H1 (cell line): ENCODE measurements at regions not wholly inside any gene's neighbourhood (a gene's known extent, or its start where the extent isn't known, plus 50 kb on each side); places are given as distances from the start of the nearest gene placed in this dataset.
A peak's percentile ranks its signal among the peaks of the same experiment; 100 is the strongest.

Experiments
- CTCF ChIA-PET: fragments of 300-600 bp; sonication (Branson Sonifier 250); formaldehyde crosslinking; loops from one replicate; lab custom pipeline; 2021; ENCODE audit not compliant: partially characterized antibody; lab: Charles Lee
- POLR2A ChIA-PET: fragments of 300-600 bp; sonication (Branson Sonifier 250); formaldehyde crosslinking; loops from one replicate; lab custom pipeline; 2021; ENCODE audit warnings: inconsistent platforms; ENCODE audit not compliant: partially characterized antibody; lab: Charles Lee
- DNase-seq, 2 experiments: peaks; one replicate each; pipeline versions ENCODE4 v3.0.0 to v3.0.0-alpha.2; 2010 to 2022; ENCODE audit warnings: low spot score in 2 of 2, low read depth in 1 of 2, mixed read lengths in 1 of 2
- FAIRE-seq: peaks from 2 replicates; lab custom pipeline; 2011; peaks lifted over from hg19 to GRCh38; lab: Jason Lieb, UNC
- H2AFZ ChIP-seq: 2 replicates; pipeline ENCODE4 v1.8.1; 2012; ENCODE audit warnings: low read length, inconsistent platforms
- H2AK5ac ChIP-seq: 2 replicates; pipeline ENCODE4 v1.6.1; 2013; ENCODE audit warnings: low read depth, low read length
- H2BK120ac ChIP-seq: replicated peaks from 2 replicates; pipeline ENCODE3; 2013; ENCODE audit warnings: low read depth, low read length, inconsistent platforms
- H2BK12ac ChIP-seq: 2 replicates; pipeline ENCODE4 v1.6.1; 2013; ENCODE audit warnings: low read depth, low read length
- H2BK15ac ChIP-seq: 2 replicates; pipeline ENCODE4 v1.6.1; 2013; ENCODE audit warnings: low read length
- H2BK20ac ChIP-seq: 2 replicates; pipeline ENCODE4 v1.6.1; 2013; ENCODE audit warnings: low read length
- H2BK5ac ChIP-seq: 2 replicates; pipeline ENCODE4 v1.6.1; 2013; ENCODE audit warnings: low read depth, low read length
- H3K14ac ChIP-seq: 2 replicates; pipeline ENCODE4 v1.6.1; 2013; ENCODE audit warnings: inconsistent platforms; ENCODE audit not compliant: insufficient read length
- H3K18ac ChIP-seq: 2 replicates; pipeline ENCODE4 v1.6.1; 2013; ENCODE audit warnings: low read length; ENCODE audit errors: extremely low read depth
- H3K23ac ChIP-seq: 2 replicates; pipeline ENCODE4 v1.6.1; 2013; ENCODE audit warnings: inconsistent platforms; ENCODE audit not compliant: insufficient read length
- H3K23me2 ChIP-seq: 2 replicates; pipeline ENCODE4 v1.6.1; 2013; ENCODE audit warnings: low read depth, low read length
- H3K27ac ChIP-seq: 2 replicates; pipeline ENCODE4 v1.6.1; 2011; ENCODE audit warnings: low read depth, low read length, inconsistent platforms
- H3K27me3 ChIP-seq, 4 experiments: replicated peaks in 1 of 4; 1 replicate in 1 of 4; 2 replicates in 3 of 4; pipeline versions ENCODE4 v1.6.1 to v1.8.1; 2011 to 2013; ENCODE audit warnings: low read length in 3 of 4, mild to moderate bottlenecking in 3 of 4, inconsistent platforms in 2 of 4, mixed read lengths in 2 of 4, moderate library complexity in 1 of 4; ENCODE audit not compliant: control insufficient read depth in 3 of 4, insufficient read depth in 3 of 4; ENCODE audit errors: extremely low read depth in 1 of 4
- H3K36me3 ChIP-seq, 4 experiments: 2 replicates each; pipeline versions ENCODE4 v1.6.1 to v1.8.1; 2011 to 2013; ENCODE audit warnings: mild to moderate bottlenecking in 4 of 4, low read length in 3 of 4, moderate library complexity in 2 of 4, control low read depth in 1 of 4, inconsistent platforms in 1 of 4; ENCODE audit not compliant: insufficient read depth in 4 of 4, control insufficient read depth in 2 of 4
- H3K4ac ChIP-seq: replicated peaks from 2 replicates; pipeline ENCODE3; 2013; ENCODE audit warnings: low read length, low read depth, mixed read lengths, inconsistent platforms; ENCODE audit not compliant: insufficient read length
- H3K4me1 ChIP-seq, 4 experiments: replicated peaks in 1 of 4; 1 replicate in 1 of 4; 2 replicates in 3 of 4; pipeline versions ENCODE4 v1.6.1 to v1.8.1; 2011 to 2013; ENCODE audit warnings: low read length in 3 of 4, inconsistent platforms in 2 of 4, mixed read lengths in 1 of 4; ENCODE audit not compliant: insufficient read depth in 4 of 4, control insufficient read depth in 3 of 4
- H3K4me2 ChIP-seq, 2 experiments: 2 replicates each; pipeline versions ENCODE4 v1.6.1 to v1.8.1; 2011 to 2013; ENCODE audit warnings: low read depth in 2 of 2, low read length in 2 of 2, control low read depth in 1 of 2, inconsistent platforms in 1 of 2, mild to moderate bottlenecking in 1 of 2; ENCODE audit not compliant: insufficient read depth in 1 of 2
- H3K4me3 ChIP-seq, 4 experiments: fragments of 200-600, 300-600 bp in 1 of 4; sonication (generic), shearing (Covaris generic), sonication (Bioruptor Twin) in 1 of 4; 2 replicates each; pipeline versions ENCODE4 v1.5.1 to v1.8.1; 2011 to 2016; ENCODE audit warnings: low read length in 4 of 4, low read depth in 3 of 4, control low read depth in 2 of 4, inconsistent platforms in 2 of 4, mild to moderate bottlenecking in 2 of 4, mixed read lengths in 1 of 4, moderate library complexity in 1 of 4; ENCODE audit not compliant: insufficient read depth in 2 of 4; ENCODE audit errors: extremely low read depth in 1 of 4
- H3K56ac ChIP-seq: replicated peaks from 2 replicates; pipeline ENCODE3; 2013; ENCODE audit warnings: low read depth, mild to moderate bottlenecking, mixed read lengths, low read length, inconsistent platforms; ENCODE audit not compliant: insufficient read length
- H3K79me1 ChIP-seq: 2 replicates; pipeline ENCODE4 v1.6.1; 2013; ENCODE audit warnings: low read depth, low read length, control low read depth
- H3K79me2 ChIP-seq, 2 experiments: 2 replicates each; pipeline versions ENCODE4 v1.6.1 to v1.8.1; 2012 to 2013; ENCODE audit warnings: low read length in 2 of 2, mild to moderate bottlenecking in 2 of 2, inconsistent platforms in 1 of 2; ENCODE audit not compliant: insufficient read depth in 2 of 2, control insufficient read depth in 1 of 2
- H3K9ac ChIP-seq, 4 experiments: replicated peaks in 1 of 4; 1 replicate in 1 of 4; 2 replicates in 3 of 4; pipeline versions ENCODE4 v1.6.1 to v1.8.1; 2011 to 2013; ENCODE audit warnings: low read depth in 3 of 4, low read length in 3 of 4, control low read depth in 2 of 4, mild to moderate bottlenecking in 2 of 4, moderate library complexity in 2 of 4, inconsistent platforms in 1 of 4; ENCODE audit errors: extremely low read depth in 1 of 4
- H3K9me3 ChIP-seq, 2 experiments: 2 replicates each; pipeline versions ENCODE4 v1.6.1 to v1.8.1; 2012 to 2013; ENCODE audit warnings: mild to moderate bottlenecking in 2 of 2, moderate library complexity in 2 of 2, control low read depth in 1 of 2, inconsistent platforms in 1 of 2, low read depth in 1 of 2, low read length in 1 of 2, mixed read lengths in 1 of 2; ENCODE audit not compliant: insufficient read depth in 2 of 2
- H4K20me1 ChIP-seq, 2 experiments: replicated peaks in 1 of 2; 2 replicates each; pipeline versions ENCODE3 to v1.8.1; 2011 to 2013; ENCODE audit warnings: inconsistent platforms in 2 of 2, low read length in 2 of 2, mild to moderate bottlenecking in 1 of 2; ENCODE audit not compliant: insufficient read depth in 2 of 2, control insufficient read depth in 1 of 2
- H4K5ac ChIP-seq: 2 replicates; pipeline ENCODE4 v1.6.1; 2013; ENCODE audit warnings: low read length, low read depth, mixed read lengths, inconsistent platforms; ENCODE audit not compliant: insufficient read length
- H4K8ac ChIP-seq: 2 replicates; pipeline ENCODE4 v1.8.0; 2013; ENCODE audit warnings: mild to moderate bottlenecking, moderate library complexity, low read length, inconsistent platforms; ENCODE audit not compliant: insufficient read depth; ENCODE audit errors: extremely low read depth
- H4K91ac ChIP-seq: replicated peaks from 2 replicates; pipeline ENCODE3; 2013; ENCODE audit warnings: low read length, mixed read lengths, inconsistent platforms; ENCODE audit not compliant: insufficient read length
- ASH2L ChIP-seq: fragments of 200-600, 300-600 bp; sonication (generic); IDR thresholded peaks from one replicate; pipeline ENCODE4 v1.7.1; 2017; ENCODE audit warnings: low read length
- BRCA1 ChIP-seq: IDR thresholded peaks from 2 replicates; pipeline ENCODE4 v1.6.1; 2012; ENCODE audit warnings: low read depth, low read length, improper control_type of control experiment
- CBX5 ChIP-seq: fragments of 300-800, 300-1000 bp; sonication (generic); IDR thresholded peaks from 2 replicates; pipeline ENCODE4 v1.7.1; 2016; ENCODE audit warnings: antibody characterized with exemption, low read length, low read depth
- CBX8 ChIP-seq: fragments of 300-800, 300-1000 bp; sonication (generic); IDR thresholded peaks from 2 replicates; pipeline ENCODE4 v1.7.1; 2016; ENCODE audit warnings: low read depth, low read length, borderline replicate concordance
- GABPA ChIP-seq: IDR thresholded peaks from 2 replicates; pipeline ENCODE4 v1.6.1; 2011; ENCODE audit warnings: mild to moderate bottlenecking, low read length, moderate library complexity, borderline replicate concordance; ENCODE audit not compliant: insufficient read depth
- KDM4A ChIP-seq: IDR thresholded peaks from one replicate; pipeline ENCODE4 v1.7.1; 2012; ENCODE audit warnings: low read depth, mild to moderate bottlenecking, moderate library complexity, low read length, inconsistent platforms; ENCODE audit not compliant: severe bottlenecking
- WGBS, 2 experiments: shearing (Covaris generic) in 1 of 2; methylation state at CpG; one replicate each; pipeline versions ENCODE4 v1.1.6 to v1.1.7; 2013 to 2015; ENCODE audit warnings: low lambda C conversion rate in 2 of 2, mixed read lengths in 2 of 2, inconsistent platforms in 1 of 2, low coverage in 1 of 2, missing lambda C conversion rate in 1 of 2; ENCODE audit not compliant: insufficient replicate concordance in 2 of 2, insufficient coverage in 1 of 2, insufficient read length in 1 of 2; ENCODE audit errors: extremely low coverage in 1 of 2, missing lambda C conversion rate in 1 of 2; 5-methylcytosine and 5-hydroxymethylcytosine counted together

DNA sequence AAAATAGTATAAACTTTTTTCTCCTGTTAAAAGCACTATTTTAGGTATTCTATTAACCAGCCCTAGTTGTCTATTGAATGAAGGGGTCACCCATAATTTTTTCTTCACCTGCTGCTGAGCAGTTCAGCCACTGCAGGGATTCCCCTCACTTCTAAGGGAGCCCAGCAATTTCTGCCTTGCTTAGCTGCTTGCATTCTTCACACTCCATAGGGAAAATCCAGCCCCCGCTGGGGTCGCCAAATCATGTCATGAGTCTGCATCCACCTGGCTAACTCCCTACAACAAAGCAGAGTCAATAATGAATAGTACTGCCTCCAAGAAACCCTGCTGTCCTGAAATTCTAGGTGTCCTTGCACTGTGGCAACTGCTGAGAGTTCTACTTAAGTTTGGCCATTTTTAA, 886.5 kb downstream of the CDY2B start:
- POLR2A ChIA-PET, result no interaction called here
- no peak overlapping the region for H4K8ac ChIP-seq
- H2BK12ac ChIP-seq, result no peak overlapping the region
- H3K79me1 ChIP-seq, result no peaks in the 10 kb centered on the region
- no peak overlapping the region for H2BK120ac ChIP-seq
- no peak overlapping the region for H4K5ac ChIP-seq
- H3K56ac ChIP-seq, result no peak overlapping the region
- H3K27ac ChIP-seq, result no peak overlapping the region
- no peak overlapping the region for H2BK5ac ChIP-seq
- H4K20me1 ChIP-seq, result no peaks in the 10 kb centered on the region
- no peak overlapping the region for H3K9ac ChIP-seq
- H3K4me3 ChIP-seq, result no peak overlapping the region
- no peak overlapping the region for H2AK5ac ChIP-seq
- no peaks in the 10 kb centered on the region for H3K36me3 ChIP-seq
- H3K4ac ChIP-seq, result no peak overlapping the region
- no peak overlapping the region for H3K23ac ChIP-seq
- DNase-seq, result peak in 1 of 2 experiments; percentile 45
- TF ChIP-seq CBX8 (no peak), ASH2L (no peak), CBX5 (no peak), KDM4A (no peak), BRCA1 (no peak), GABPA (no peak)
- H2BK15ac ChIP-seq, result no peak overlapping the region
- no peak for FAIRE-seq
- no peak overlapping the region for H2BK20ac ChIP-seq
- WGBS, 2 experiments, result 39% methylated on average over 2 of the region's 2 CpGs; no CpG with 5 or more reads in 1 of the 2 experiments
- no peak overlapping the region for H3K18ac ChIP-seq
- H2AFZ ChIP-seq, result no peak overlapping the region
- H3K4me2 ChIP-seq, result no peak overlapping the region
- H3K23me2 ChIP-seq, result no peaks in the 10 kb centered on the region
- no peaks in the 10 kb centered on the region for H3K79me2 ChIP-seq
- no peak overlapping the region for H3K14ac ChIP-seq
- CTCF ChIA-PET, result no interaction called here
- H3K27me3 ChIP-seq, result no peaks in the 10 kb centered on the region
- no peaks in the 10 kb centered on the region; a peak in 1 of 7 replicates for H3K4me1 ChIP-seq
- H4K91ac ChIP-seq, result no peak overlapping the region
- H3K9me3 ChIP-seq, result no peaks in the 10 kb centered on the region
